B cell (primary cell): ENCODE measurements at regions not wholly inside any gene's neighbourhood (a gene's known extent, or its start where the extent isn't known, plus 50 kb on each side); places are given as distances from the start of the nearest gene placed in this dataset.

ENCODE experiments used
- ATAC-seq: fragments of 200-7000 bp; cut with Tn5 transposase; one replicate; pipeline ENCODE4 v1.10.0; 2021; ENCODE audit warnings: low read depth, mild to moderate bottlenecking, moderate number of reproducible peaks, moderate library complexity
- CTCF ChIA-PET: fragments of 350-600 bp; sonication (Branson Sonifier 250); formaldehyde crosslinking; loops from one replicate; lab custom pipeline; 2021; ENCODE audit warnings: antibody characterized with exemption, inconsistent platforms; lab: Charles Lee
- POLR2A ChIA-PET: fragments of 350-600 bp; sonication (Branson Sonifier 250); formaldehyde crosslinking; loops from one replicate; lab custom pipeline; 2021; ENCODE audit warnings: antibody characterized with exemption; lab: Charles Lee
- DNase-seq: peaks from one replicate; pipeline ENCODE4 v3.0.0; 2013
- H2AFZ ChIP-seq: 2 replicates; pipeline ENCODE4 v1.6.1; 2012; ENCODE audit warnings: mild to moderate bottlenecking, low read depth, low read length; ENCODE audit not compliant: insufficient read depth, poor library complexity, severe bottlenecking
- H3K27ac ChIP-seq, 2 donors: 1 replicate in 1 of 2; 2 replicates in 1 of 2; pipeline ENCODE4 v1.5.1; 2012 to 2013; ENCODE audit warnings: low read length in 2 of 2, mild to moderate bottlenecking in 2 of 2, moderate library complexity in 1 of 2
- H3K27me3 ChIP-seq, 4 experiments: fragments of 200-600 bp in 1 of 4; sonication (generic) in 1 of 4; replicated peaks in 1 of 4; 1 replicate in 2 of 4; 2 replicates in 2 of 4; pipeline versions ENCODE4 v1.6.1 to v1.7.0; 2013 to 2016; ENCODE audit warnings: low read length in 3 of 4, mild to moderate bottlenecking in 2 of 4, mixed read lengths in 1 of 4, moderate library complexity in 1 of 4; ENCODE audit not compliant: insufficient read depth in 4 of 4, control insufficient read depth in 3 of 4; ENCODE audit errors: control extremely low read depth in 1 of 4
- H3K36me3 ChIP-seq, 2 experiments: replicated peaks in 1 of 2; 1 replicate in 1 of 2; 2 replicates in 1 of 2; pipeline versions ENCODE4 v1.6.1 to v1.7.1; 2013; ENCODE audit warnings: low read length in 1 of 2; ENCODE audit not compliant: insufficient read depth in 2 of 2, control insufficient read depth in 1 of 2; ENCODE audit errors: control extremely low read depth in 1 of 2, extremely low read depth in 1 of 2
- H3K4me1 ChIP-seq, 2 donors: fragments of 200-600 bp in 1 of 2; sonication (generic) in 1 of 2; 1 replicate in 1 of 2; 2 replicates in 1 of 2; pipeline versions ENCODE4 v1.5.1 to v1.6.1; 2013 to 2017; ENCODE audit warnings: low read length in 2 of 2; ENCODE audit not compliant: control insufficient read depth in 2 of 2, insufficient read depth in 2 of 2
- H3K4me2 ChIP-seq: replicated peaks from 2 replicates; pipeline ENCODE3; 2012; ENCODE audit warnings: mild to moderate bottlenecking, low read depth, low read length; ENCODE audit not compliant: poor library complexity, severe bottlenecking
- H3K4me3 ChIP-seq, 5 experiments: fragments of 200-600 bp in 1 of 5; sonication (generic) in 1 of 5; 1 replicate in 3 of 5; 2 replicates in 2 of 5; pipeline versions ENCODE4 v1.5.1 to v1.7.0; 2011 to 2016; ENCODE audit warnings: low read length in 4 of 5, mild to moderate bottlenecking in 4 of 5, low read depth in 2 of 5, control low read depth in 1 of 5, moderate library complexity in 1 of 5; ENCODE audit not compliant: insufficient read depth in 1 of 5; ENCODE audit errors: control extremely low read depth in 1 of 5, extremely low read depth in 1 of 5
- H3K79me2 ChIP-seq: fragments of 200-600 bp; sonication (generic); one replicate; pipeline ENCODE4 v1.6.0; 2016; ENCODE audit warnings: low read length; ENCODE audit not compliant: control insufficient read depth, insufficient read depth
- H3K9ac ChIP-seq: fragments of 200-600 bp; sonication (generic); 2 replicates; pipeline ENCODE4 v1.6.1; 2017; ENCODE audit warnings: mild to moderate bottlenecking, low read length, moderate library complexity
- H3K9me3 ChIP-seq, 3 donors: one replicate each; pipeline versions ENCODE4 v1.6.1 to v1.7.1; 2013; ENCODE audit warnings: low read length in 2 of 3; ENCODE audit not compliant: control insufficient read depth in 2 of 3, insufficient read depth in 1 of 3; ENCODE audit errors: control extremely low read depth in 1 of 3
- H4K20me1 ChIP-seq: 2 replicates; pipeline ENCODE4 v1.6.0; 2012; ENCODE audit warnings: mild to moderate bottlenecking, low read length; ENCODE audit not compliant: insufficient read depth, control insufficient read depth, poor library complexity, severe bottlenecking
- H3K27ac Mint-ChIP-seq: one replicate; pipeline ENCODE4 v1.8.0; 2021; ENCODE audit warnings: mixed read lengths
- H3K27me3 Mint-ChIP-seq: one replicate; pipeline ENCODE4 v1.8.0; 2021; ENCODE audit warnings: mixed read lengths
- H3K4me1 Mint-ChIP-seq: one replicate; pipeline ENCODE4 v1.8.0; 2021; ENCODE audit warnings: mixed read lengths
- H3K4me3 Mint-ChIP-seq: one replicate; pipeline ENCODE4 v1.8.0; 2021; ENCODE audit warnings: mixed read lengths
- H3K9me3 Mint-ChIP-seq: one replicate; pipeline ENCODE4 v1.8.0; 2022; ENCODE audit warnings: mixed read lengths; ENCODE audit not compliant: insufficient read depth
- EZH2 ChIP-seq: IDR thresholded peaks from 2 replicates; pipeline ENCODE4 v1.6.1; 2012; ENCODE audit warnings: borderline replicate concordance, low read depth, mild to moderate bottlenecking, moderate library complexity, low read length; ENCODE audit not compliant: insufficient read depth, poor library complexity, severe bottlenecking
- WGBS: methylation state at CpG from one replicate; pipeline ENCODE4 v1.1.5; 2013; ENCODE audit warnings: missing lambda C conversion rate; ENCODE audit not compliant: insufficient coverage; 5-methylcytosine and 5-hydroxymethylcytosine counted together
- intact Hi-C: fragments of 100-400 bp; cut with micrococcal nuclease; formaldehyde crosslinking; loops from one replicate; pipeline ENCODE4 v1.10.0; 2022
- TF ChIP-seq, protein P1 (sequence below): fragments of 200-600 bp; IDR thresholded peaks from one replicate; pipeline ENCODE4 v1.8.0; 2022; ENCODE audit warnings: antibody characterized with exemption, mild to moderate bottlenecking

DNA sequence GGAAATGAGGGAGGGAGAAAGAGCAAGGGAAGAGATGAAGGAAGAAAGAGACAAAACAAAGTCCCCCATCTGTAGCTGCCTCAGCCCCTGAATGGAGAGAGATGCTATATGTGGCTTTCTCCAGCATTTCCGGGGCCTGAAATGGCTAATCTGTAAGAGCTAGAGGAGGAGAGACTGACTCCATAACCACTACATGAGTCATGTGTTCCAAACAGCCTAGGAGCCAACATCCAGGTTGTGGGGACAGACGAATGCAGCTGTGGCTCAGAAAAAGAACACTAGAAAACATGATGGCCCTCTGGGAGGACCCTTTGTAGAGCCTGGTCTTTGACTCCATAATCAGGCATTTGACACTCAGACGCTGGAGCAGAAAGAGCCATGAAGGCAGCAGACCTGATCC, 292.0 kb upstream of the ZNF507 start:
- H3K9ac ChIP-seq, result no peak overlapping the region
- H4K20me1 ChIP-seq, result no peaks in the 10 kb centered on the region
- H3K9me3 Mint-ChIP-seq, result peaks cover 5% of the 10 kb centered on the region
- H3K4me3 Mint-ChIP-seq, result no peak overlapping the region
- no peak for TF ChIP-seq EZH2
- TF ChIP-seq, protein P1, sequence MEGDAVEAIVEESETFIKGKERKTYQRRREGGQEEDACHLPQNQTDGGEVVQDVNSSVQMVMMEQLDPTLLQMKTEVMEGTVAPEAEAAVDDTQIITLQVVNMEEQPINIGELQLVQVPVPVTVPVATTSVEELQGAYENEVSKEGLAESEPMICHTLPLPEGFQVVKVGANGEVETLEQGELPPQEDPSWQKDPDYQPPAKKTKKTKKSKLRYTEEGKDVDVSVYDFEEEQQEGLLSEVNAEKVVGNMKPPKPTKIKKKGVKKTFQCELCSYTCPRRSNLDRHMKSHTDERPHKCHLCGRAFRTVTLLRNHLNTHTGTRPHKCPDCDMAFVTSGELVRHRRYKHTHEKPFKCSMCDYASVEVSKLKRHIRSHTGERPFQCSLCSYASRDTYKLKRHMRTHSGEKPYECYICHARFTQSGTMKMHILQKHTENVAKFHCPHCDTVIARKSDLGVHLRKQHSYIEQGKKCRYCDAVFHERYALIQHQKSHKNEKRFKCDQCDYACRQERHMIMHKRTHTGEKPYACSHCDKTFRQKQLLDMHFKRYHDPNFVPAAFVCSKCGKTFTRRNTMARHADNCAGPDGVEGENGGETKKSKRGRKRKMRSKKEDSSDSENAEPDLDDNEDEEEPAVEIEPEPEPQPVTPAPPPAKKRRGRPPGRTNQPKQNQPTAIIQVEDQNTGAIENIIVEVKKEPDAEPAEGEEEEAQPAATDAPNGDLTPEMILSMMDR, result no peak
- no peaks in the 10 kb centered on the region for H3K4me1 Mint-ChIP-seq
- H3K9me3 ChIP-seq, result peaks cover 0 to 19% (median 0%) of the 10 kb centered on the region in 3 donors
- H3K79me2 ChIP-seq, result no peaks in the 10 kb centered on the region
- H3K4me1 ChIP-seq, result no peaks in the 10 kb centered on the region
- no peaks in the 10 kb centered on the region for H3K36me3 ChIP-seq
- 91% methylated on average over 2 of the region's 3 CpGs for WGBS
- ChIA-PET POLR2A (no interaction called here), CTCF (no interaction called here)
- no peak overlapping the region for H3K4me3 ChIP-seq
- H3K27ac Mint-ChIP-seq, result no peak overlapping the region
- H3K27me3 ChIP-seq, result no peaks in the 10 kb centered on the region
- no peak overlapping the region for H3K27ac ChIP-seq
- ATAC-seq, result no peak
- intact Hi-C loops, result no loop called here
- DNase-seq, result no peak
- no peak overlapping the region for H2AFZ ChIP-seq
- no peak overlapping the region for H3K4me2 ChIP-seq
- H3K27me3 Mint-ChIP-seq, result no peaks in the 10 kb centered on the region

DNA sequence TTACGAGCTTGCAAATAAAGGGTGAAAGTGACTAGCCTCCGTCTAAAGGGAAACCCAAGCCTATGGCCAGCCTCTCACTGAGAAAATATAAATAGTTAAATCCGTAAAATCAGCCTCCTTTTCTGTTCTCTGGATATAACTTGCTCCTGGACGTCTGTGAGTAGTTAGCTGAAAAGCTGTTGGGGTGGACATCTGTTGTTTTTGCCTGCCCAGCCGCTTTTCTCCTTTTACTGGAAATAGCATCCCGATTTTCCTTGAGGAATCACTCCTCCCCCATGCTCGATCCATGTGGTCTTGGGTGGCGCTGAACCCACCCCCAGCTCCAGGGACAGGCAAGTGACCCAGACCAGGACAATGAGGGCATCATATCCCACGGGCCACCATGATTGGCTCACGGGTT, 291.5 kb upstream of the ZNF507 start:
- no peak for ATAC-seq
- no peak overlapping the region for H3K4me3 ChIP-seq
- no peak overlapping the region for H2AFZ ChIP-seq
- no peaks in the 10 kb centered on the region for H3K36me3 ChIP-seq
- no peak for DNase-seq
- POLR2A ChIA-PET, result no interaction called here
- intact Hi-C loops, result no loop called here
- H3K79me2 ChIP-seq, result no peaks in the 10 kb centered on the region
- CTCF ChIA-PET, result no interaction called here
- no peaks in the 10 kb centered on the region for H3K4me1 ChIP-seq
- no peaks in the 10 kb centered on the region for H3K27me3 Mint-ChIP-seq
- H3K9me3 Mint-ChIP-seq, result peaks cover 5% of the 10 kb centered on the region
- H4K20me1 ChIP-seq, result no peaks in the 10 kb centered on the region
- 93% methylated on average over 5 of the region's 10 CpGs for WGBS
- H3K4me3 Mint-ChIP-seq, result no peak overlapping the region
- H3K27ac Mint-ChIP-seq, result no peak overlapping the region
- no peaks in the 10 kb centered on the region for H3K27me3 ChIP-seq
- no peaks in the 10 kb centered on the region for H3K4me1 Mint-ChIP-seq
- H3K27ac ChIP-seq, result no peak overlapping the region
- no peak for TF ChIP-seq EZH2
- TF ChIP-seq, protein P1, result no peak
- no peak overlapping the region for H3K9ac ChIP-seq
- peaks cover 0 to 23% (median 0%) of the 10 kb centered on the region in 3 donors for H3K9me3 ChIP-seq
- no peak overlapping the region for H3K4me2 ChIP-seq
